CD4-positive, alpha-beta T cell treated with Interleukin-15 for 1 hour (primary cell): ENCODE measurements at regions not wholly inside any gene's neighbourhood (a gene's known extent, or its start where the extent isn't known, plus 50 kb on each side); places are given as distances from the start of the nearest gene placed in this dataset.

Experiments used
- DNase-seq: peaks from one replicate; pipeline ENCODE4 v3.0.0-alpha.2; 2020

DNA sequence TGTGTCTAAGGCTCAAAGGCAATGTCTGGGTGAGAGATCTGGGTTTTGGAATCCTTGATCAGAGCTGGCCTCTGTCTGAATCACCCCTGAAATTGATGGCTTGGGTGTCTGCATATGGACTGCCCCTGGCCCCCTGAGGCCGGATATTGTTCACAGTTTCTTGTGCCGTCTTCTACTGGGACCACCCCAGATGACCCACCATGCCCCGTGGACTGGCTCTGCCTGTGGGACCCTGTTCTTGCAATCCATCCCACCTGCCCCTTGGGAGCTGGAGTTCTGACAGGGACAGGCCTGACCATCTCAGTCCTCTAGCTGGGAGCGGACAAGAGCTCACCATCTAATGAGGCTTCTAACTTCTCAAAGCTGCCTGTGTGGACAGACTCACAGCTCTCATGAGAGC is 119.9 kb downstream of the FAM43A start:
- no peak for DNase-seq

DNA sequence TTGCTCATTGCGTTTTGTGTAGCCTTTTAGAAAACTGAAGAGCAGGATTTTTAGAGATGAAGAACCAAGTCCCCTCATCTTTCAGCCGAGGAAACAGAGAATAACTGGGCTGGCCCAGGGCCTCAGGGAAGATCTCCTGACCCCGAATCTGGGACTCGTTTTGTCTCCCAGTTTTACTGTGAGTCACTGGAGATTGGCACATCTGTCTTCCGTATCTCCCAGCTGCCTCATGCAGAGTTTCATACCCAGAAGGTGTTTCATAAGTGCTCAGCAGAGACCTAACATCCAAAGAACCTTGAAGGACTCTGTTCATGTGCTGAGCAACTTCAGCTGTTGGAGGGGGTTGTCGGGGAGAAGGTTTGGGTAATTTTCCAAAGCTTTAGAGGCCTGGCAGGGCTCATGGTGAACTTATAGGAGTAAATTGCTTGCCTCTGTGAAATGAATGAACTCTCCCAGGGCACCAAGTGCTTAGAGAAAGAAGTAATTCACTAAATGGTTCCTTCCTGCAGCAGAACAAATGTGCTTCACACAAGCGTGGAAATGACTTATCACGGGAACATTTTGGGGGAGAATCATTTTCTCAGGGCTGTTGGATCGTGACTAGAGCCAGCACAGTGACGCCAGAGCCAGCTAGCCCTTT is 121.4 kb downstream of the FAM43A start:
- no peak for DNase-seq

DNA sequence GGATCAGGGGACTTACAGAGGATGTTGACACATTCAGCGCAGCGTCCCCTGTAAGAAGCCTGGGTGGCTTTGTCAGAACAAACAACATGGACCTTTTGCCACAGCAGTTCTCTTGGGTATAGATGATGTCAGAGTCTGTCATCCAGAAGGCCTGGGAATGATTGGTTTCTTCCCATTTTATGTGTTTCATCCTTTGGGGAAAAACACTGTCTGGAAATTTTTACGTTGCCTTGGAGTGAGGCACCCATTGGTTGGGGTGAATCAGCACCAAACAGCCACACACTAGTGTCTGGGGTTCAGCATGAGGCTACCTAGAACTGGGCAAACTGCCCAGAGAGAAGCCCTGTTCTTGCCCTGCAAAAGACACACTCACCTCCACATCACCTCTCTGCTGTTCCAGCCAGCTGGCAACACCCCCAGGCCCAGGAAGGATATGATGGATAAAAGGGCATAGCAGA is 123.0 kb downstream of the FAM43A start:
- no peak for DNase-seq

DNA sequence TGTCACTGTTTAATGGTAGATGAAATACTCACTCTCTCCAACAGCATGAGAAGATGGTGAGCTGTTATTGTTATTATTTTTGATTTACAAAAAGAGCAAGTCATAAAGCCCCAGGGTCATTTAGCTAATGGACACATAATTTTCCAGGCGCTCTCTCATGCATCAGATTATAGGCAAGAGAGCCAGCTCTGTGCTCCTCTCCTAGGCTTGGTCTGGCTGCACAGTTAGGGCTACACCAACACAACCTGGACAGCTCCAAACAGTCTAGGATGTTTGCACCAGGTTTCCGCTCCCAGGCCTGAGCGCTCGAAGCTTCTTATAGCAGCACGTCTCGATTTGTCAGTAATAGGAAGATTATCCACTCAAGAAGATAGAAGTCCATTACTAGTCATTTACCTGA is 123.7 kb downstream of the FAM43A start:
- DNase-seq: no peak

DNA sequence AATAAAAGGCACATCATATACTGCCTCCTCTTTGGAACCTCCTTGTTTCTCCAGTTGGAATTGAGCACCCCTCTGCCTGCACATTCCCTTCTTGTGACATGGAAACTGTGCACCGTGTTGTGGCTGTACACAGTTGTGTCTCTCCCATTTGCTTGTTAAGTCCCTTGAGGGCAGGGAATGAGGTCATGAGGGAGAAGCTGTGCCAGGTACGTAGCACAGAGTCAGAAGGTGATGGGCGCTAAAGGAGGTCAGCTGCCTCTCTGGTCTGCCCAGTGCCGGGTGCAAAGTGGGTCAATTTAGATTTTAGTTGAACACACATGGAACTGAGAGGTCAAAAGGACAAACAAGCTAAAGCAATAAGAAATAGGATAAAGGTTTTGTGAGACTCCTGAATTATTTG is 124.4 kb downstream of the FAM43A start:
- DNase-seq: no peak

DNA sequence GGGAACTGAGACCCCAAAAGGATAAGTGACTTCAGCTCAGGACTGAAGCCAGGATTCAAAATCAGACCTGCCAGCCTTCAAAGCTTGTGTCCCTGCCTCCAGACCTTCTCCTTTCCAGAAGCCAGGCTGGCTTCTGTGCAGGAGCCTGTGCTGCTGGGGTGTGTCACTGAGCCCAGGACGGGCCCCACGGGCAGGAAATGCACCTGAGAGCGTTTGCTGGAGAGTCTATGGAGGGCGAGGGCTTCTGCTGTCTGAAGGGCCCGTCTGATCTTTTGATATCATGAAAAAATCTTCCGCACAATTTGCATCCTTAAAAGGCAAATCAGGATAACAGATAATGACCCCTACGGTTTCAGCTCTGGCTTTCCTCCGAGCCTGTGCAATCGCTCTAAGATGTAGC is 125.4 kb downstream of the FAM43A start:
- DNase-seq: no peak

DNA sequence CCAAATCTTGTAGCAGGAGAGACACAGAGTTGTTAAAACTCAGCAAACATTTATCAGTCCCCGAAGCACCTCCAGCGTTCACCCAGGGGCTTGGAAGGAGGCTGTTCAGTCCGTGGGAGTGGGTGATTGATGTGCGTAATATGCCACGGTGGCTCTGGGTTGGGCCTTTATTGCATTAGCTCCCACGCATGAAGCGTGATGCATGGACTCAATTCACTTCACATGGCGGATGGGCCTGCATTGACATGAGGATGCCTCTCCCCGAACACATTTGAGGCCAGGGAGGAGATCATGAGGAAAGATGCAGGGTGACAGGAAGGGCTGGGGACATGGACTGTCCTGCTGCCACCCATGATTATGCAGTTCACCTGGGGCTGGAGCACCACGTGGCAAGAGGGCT is 126.5 kb downstream of the FAM43A start:
- no peak for DNase-seq

DNA sequence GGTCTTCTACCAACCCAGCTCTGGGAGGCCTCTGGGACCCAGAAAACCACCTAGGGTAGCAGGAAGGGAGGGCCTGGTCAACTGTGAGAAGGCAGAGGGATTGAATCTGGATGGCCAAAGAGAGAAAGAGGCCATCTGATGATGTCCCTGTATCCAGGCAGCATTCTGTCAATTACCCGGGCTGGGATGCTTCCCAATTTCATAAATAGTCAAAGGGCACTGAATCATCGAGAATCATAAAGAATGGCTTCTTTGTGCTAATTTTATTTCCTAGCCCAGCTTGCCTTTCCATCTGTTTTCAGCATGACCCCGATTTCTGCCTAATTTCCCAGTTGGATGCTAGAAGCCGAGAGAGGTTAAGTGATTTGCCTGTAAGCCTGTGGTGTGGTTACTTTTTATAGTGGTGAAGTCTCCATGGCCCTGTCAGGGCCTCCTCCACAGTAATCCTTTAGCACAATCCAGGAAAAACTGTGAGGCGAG is 129.2 kb downstream of the FAM43A start:
- DNase-seq: no peak

DNA sequence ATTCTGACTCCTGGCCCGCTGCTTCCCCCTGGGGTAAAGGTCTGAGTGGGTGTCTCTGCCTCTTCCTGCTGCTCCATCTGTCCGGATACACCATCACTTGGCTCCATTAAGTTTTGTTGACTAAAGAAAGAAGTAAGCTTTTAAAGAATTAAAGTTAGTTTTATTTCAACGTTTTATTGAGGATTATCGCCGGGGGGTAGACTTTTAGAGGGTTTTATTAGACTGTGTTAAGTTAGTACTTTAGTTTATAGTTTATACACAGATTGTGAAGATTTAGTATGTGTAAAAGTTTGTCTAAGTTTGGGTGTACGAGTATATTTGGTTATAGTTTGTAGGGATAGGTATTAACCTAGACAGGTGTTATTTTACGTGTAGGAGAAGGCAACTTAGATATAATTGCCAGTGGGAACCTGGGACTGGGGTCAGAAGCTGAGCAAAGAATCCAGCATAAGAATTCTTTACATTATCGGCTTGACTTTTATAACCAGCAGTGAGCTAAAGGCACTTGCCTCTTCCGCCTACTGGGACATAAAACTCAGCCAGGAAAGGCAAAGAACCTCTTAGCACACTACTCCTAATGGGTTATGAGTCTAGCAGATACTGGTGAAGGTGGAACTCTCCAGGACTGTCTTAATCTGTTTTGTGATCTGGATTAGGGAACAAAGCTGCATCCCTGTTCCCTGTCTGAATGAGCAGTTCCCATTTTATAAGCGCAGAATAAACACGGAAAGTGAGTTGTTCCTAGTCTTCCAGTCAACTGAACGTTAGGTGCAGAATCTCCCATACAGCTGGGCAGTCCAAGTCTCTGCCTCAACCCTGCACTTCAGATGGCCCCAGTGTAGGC is 131.3 kb downstream of the FAM43A start:
- no peak for DNase-seq

DNA sequence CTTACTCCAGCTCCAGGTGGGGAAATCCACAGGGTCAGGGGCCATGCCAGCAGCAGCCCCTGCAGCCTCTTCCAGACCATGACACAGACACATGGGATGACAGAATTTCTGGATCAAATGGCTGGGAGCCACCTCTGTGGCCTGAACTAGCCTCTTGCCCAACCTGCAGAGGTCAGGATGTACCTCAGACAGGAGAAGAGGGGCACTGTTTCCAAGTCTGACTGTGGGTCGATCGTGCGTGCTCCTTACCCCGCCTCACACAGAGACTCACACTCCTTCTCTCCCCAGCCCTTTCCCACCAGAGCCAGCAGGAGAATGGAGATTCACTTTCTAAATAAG is 131.9 kb downstream of the FAM43A start:
- DNase-seq: no peak

DNA sequence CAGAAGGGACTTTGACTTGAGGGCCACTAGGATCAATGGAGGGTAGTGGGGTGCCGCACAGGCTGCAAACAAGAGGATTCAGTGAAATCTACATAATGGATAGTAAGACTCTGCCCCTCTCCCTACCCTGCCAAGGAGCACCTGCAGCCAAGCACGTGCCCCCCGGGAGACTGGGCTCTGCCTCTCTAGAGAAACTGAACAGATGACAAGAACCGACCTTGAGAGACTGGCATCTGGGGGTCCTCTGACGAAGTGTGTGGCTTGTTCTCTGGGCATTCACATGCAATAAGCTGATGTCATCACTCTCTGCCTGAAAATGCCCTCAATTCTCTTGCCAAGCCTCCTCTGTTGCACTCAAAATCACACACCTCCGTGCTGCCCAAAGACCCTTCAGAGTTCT is 132.3 kb downstream of the FAM43A start:
- DNase-seq: no peak

DNA sequence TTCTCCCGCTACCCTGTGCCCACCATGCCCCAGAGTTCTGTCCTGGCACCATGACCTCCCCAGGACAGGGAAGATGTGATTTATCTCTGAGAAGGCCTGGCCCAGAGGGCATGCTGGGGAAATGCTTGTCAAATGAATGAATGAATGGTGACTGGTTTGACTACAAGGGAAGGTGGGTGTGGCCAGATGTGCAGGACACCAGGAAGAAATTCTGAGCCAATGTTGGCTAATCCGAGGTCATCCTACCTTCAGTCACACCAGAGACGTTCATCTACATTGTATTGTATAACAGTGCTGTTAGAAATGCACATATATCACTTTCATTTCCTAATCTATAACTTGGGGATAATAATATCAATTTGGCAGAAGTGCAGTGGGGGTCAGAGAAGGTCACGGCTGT is 138.4 kb downstream of the FAM43A start:
- DNase-seq: no peak

DNA sequence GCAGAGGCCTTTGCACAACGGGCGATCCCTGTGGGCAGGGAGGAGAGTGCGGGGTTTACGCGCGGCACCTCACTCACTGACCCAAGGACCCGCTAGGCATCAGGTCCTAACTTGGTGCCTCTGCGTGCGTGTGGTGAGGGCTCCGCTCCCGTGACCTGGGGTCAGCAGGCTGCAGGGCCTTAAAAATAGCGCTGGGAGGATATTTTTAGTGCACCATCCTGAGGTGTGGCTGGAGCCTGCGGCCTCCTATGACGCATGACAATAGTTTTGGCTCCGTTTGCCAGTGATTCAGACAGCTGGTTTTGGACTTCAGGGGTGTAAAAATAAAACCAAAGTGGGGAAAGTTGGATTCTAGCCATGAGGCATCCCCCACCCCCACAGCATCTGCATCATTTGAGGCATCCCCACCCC is 139.0 kb downstream of the FAM43A start:
- no peak for DNase-seq

DNA sequence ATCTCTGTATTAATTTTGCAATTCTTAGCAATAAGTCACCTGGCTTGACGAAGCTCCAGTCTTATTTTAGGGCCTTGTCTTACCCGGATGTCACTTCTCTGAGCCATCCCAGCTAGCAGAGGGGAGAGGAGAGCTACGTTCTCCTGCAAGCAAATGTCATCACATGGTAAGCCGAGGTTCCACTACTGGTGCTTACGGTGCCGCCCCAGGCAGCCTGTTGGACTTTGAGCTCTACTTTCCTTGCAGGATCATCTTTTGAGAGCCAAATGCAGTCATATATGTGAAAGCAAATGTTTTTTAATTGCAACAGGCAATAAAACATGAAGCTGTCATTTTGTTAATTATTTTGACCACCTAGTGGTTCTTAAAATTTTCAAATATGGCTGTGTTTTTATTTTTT is 140.9 kb downstream of the FAM43A start:
- DNase-seq: no peak

DNA sequence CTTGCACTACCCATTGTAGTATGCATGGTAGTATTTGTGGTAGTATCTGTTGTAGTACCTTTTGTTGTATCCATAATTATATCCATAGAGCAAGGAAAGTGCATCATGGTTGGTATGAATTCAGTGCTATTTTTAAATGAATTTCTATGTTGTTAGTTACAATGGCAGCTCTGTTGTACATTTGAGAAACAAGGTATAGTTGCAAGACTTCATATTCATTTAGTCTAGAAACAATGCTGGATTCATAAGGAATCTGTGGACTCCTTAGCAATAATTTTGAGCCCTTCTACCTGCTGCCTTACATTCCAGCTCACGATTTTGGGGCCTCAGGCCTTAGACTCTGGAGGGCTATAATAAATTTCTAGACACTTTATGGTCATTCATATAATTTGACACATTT is 141.8 kb downstream of the FAM43A start:
- DNase-seq: no peak

DNA sequence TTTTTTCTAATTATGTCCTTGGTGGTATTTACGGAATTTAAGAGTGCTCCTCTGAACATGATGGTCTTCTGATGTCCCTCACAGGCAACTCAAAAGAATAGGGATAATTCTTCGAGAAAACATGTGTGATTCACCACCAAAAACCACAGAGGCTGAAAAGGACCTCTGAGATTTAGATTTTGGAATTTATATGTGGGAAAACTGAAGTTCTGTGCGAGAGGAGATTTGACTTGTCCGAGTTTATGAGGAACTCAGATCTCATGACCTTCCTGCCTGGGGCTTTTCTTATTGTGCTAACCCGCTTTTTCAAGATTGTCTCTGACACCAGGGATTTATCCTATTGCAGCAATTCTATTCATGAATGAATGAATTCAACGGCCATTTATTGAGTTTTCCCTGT is 142.4 kb downstream of the FAM43A start:
- DNase-seq: no peak

DNA sequence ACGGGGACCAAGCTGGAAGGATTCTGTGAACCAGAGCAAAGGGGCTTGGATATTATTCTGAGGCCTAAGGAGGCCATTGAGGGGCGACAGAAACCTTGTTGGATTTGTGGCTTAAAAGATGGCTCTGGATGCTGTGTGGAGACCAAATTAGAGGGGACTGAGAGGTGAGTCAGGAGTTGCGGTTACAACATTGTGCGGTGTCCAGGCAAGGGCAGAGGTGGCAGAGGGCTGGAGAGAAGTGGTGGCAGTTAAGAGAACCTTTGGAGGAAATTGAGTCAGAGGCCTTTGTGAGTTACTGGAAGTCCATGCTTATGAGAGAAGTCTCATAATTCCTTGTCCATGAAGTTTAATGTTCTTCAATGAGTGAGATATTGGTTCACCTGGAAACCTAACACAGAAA is 143.2 kb downstream of the FAM43A start:
- DNase-seq: no peak

DNA sequence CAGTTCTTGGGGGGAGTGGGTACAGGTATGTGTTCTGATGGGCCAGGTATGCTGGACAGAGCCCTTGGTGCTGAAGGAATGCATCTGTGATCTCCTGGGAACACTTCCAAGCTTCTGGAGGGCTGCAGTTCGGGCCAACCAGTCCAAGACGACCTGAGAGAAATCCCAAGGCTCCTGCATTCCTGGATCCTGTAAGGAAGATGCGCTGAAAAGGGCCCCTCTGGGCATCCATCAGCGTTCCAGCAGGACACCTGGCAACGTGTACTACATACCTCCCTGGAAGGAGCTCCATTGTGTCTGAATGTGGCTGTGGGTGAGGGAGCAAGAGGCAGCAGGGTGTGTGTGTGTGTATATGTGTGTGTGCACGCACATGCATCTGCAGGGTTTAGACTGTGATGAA is 144.7 kb downstream of the FAM43A start:
- no peak for DNase-seq

DNA sequence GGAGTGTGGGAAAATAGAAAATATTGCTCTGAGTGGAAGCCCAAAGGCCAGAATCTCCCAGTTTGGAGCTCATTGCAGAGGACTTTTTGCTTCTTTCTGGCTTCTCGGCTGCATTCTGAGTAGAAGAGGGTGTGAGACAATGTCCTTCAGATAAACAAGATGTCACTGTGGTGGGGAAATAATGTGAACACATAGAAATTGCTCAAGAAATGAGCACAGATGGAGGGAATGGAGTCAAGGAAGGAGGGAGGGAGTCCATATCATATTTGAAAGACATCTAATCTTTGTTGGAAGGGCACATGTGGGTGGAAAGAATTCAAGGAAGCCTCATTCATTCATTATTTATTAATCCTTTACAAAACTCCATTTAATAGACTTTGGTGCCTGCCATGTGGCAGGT is 145.3 kb downstream of the FAM43A start:
- no peak for DNase-seq

DNA sequence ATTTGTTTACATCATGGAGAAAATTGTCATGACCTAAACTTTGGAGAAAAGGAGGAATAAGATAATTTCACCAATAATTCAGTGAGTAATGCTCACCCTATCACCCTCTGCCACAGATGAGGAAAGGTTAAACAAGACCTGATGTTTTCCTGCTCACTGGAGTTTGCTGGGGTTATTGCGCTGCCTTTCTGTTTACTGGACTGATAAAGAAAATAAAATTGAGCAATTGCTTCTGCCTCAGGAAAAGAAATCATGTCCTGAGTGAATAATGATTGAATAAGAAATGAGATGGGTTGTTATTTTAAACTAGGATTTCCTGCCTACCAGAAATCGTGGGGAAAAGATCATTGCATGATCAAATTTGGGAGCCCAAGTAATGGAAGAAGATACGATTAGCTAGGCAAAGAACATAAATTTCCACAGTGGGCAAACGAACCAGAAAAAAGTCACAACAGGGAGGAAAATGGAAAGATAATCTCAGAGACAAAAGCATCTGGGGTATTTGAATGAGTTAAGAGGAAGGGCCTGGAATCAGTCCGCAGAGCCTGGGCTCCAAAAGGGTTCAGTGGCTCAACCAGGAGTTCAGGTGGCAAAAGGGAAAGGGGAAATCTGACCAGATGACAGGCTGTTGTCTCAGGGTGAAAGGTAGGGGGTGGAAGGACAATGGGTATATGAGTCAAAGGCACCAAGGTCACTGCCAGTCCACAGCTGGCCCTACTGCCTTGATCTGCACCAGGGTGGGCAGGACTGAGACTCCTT is 146.8 kb downstream of the FAM43A start:
- DNase-seq: no peak

DNA sequence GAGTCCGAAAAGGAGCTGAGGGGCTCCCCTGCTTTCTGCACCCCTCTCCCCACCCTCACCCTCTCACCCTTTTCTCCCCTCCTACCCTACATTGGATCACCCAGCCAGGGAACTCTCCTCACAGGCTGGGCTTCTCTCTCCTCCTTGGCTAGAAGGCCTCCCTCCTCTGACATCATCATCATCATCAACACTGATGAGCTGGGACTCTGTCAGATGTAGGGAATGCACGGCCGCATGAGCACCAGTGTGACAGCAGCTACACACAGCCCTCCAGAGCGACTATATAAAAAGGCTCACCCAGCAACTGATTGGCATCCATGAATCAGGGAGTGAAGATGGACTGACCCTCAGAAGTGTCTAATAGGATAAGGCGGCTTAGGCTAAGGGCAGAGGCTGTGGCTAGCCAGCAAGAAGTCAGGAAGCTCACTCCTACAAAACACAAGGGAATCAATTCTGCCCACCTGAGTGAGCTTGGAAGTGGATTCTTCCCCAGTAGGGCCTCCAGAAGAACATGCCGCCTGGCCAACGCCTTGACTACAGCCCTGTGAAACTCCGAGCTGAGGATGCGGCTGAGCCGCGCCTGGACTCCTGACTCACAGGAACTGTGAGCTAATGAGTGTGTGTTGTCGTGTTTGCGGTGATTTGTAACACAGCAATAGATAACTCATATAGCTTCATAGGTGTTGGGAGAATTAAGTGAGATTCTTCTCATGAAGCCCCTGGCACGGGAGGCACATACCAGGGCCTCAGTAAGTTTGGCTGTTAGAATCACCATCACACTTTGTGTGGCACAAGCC is 147.6 kb downstream of the FAM43A start:
- no peak for DNase-seq

DNA sequence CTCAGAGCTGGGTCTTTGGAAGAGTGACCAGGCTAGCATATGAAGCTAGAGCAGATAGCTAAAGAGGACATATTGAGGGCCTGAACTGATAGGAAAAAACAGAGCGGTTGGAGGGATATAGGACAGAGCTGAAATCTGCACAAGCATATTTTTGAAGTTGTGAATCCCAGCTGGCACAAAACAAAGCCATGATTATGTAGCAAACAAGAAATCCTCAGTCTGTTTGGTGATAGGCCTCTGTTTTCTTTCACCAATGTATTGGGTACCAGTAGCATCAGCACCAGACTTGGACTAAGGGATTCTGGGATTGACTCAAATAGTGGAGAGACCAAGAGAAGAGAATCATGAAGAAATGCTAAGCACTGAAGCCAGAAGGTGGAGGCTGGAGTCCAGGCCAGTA is 151.0 kb downstream of the FAM43A start:
- no peak for DNase-seq
